Stimulated activated CD4-positive, alpha-beta T cell treated with anti-CD3 and anti-CD28 coated beads, Interleukin-1b, Interleukin-23, amount 100 ng/mL, for 24 hours (primary cell): ENCODE measurements at regions not wholly inside any gene's neighbourhood (a gene's known extent, or its start where the extent isn't known, plus 50 kb on each side); places are given as distances from the start of the nearest gene placed in this dataset.
"Not testable (repeated sequence)": the region's sequence is repeated elsewhere in the genome, so short reads cannot be mapped to it uniquely, and the experiment has no call there.

Source experiments
- DNase-seq, 4 experiments: peaks; one replicate each; pipeline ENCODE4 v3.0.0-alpha.2; 2020; ENCODE audit warnings: low read depth in 4 of 4, low spot score in 1 of 4

DNA sequence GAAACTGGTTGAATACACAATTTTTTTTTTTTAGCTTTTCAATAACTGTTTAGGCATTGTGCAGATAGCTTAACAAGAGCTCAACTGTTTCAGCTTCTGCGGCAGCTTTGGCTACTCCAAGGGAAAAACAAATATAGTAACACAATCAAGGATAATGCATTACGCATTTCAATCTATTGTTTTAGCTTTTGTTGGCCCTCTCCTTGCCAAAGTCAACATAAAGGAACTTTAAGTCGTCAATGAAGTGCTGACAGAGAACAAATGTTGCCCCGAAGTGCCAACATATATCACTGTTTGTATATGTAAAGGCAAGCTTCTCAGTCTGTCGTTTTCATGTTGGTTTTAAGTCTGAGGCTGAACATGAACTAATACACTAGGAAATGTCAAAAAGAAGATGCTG lies 1087.4 kb upstream of the FLRT2 start:
- DNase-seq = no peak

DNA sequence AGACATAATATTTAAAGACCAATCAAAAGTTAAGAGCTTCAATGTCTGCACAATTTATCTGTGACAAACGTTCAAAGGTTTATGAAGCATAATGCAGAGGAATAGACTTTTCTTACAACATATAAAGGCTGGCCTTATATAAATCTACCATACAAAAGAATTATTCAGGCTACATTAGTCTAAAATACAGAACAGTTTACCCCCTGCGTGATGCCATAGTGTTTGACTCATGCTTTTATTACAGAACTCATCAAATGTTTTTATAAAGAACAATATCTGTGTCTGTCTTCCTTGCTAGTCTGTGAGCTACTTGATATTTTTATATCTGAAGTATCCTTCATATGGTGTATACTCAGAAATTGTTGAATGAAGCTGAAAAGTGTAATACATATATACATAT lies 1084.5 kb upstream of the FLRT2 start:
- no peak for DNase-seq

DNA sequence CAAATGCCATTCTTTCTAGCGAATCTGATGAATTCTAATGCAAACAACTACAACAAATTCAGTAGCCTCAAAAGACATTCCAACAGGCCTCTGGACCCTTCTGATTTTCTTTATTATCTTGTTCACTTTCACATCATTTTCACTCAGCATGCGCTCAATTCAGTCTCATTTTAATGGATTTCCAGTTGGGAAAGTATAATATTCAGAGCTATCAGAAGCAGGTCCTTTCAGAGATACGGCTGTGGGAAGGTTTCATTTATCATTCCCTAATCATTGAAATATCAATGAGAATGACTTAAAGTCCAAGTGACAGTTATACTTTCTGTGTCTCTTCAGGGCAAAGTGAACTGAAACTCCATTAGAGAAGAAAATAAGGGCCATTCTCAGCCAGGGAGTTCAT lies 1083.7 kb upstream of the FLRT2 start:
- no peak for DNase-seq

DNA sequence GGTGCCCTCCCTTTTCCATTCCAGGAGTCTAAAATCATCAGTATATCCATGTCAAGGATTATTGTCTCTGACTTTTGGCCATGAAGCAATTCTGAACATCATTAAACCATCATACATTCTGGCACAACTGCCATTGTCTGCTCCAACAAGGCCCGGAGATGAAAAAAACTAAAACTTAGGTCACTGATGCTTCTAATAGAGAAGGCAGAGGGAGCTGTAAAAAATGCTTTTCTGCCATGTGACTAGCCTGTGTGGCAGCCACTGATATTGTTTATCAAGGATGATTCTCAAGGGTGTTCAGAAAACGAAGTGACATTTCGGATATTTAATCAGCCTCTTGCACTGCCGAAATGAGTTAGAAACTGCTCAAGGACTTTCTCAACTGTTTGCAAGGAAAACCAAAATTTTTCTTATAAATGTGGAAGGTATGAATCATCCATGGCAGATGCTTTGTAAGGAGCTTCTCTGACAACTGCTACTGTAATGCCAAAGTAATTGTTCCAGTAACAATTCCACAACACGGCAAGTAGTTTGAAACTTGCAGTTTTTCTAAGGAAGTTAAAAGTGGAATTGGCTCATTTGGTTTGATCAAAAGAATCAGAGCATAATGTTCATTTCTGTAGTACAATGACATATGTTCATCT lies 1076.5 kb upstream of the FLRT2 start:
- DNase-seq = no peak

DNA sequence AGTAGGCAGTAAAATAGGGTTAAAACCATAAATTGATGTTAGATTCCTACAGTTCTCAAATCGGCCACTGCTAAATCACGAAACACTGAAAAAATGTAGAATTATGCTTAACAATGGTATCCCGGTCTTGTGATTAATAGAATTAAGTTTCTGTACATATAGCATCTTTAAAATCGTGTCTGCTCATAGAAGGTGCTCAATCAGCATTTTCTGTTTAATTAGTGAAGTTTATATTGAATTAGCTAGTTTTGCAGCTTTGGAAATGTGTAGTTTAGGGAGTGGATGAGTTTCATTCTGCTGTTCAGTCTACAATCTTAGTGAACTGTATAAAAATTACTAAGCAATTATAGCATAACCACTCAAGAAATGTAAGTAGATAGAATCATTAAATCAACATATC lies 1075.8 kb upstream of the FLRT2 start:
- no peak for DNase-seq

DNA sequence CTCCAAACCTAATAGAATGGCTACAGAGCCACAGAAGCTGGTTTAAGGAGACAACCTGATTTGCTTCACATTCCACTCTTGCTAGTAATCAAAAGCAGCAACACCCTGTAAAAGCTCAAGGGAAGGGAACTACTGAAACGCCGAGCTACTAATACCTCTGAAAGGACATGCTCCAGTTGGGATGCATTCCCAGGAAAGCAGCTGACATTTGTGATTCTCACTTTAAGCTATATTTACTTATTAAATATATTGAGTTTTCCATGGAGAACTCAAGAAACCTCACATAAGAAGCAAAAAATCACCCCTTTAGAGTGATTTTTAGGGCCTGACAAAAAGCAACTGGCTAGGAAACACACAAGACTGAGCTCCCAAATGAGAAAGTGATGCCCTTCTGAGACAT lies 1073.0 kb upstream of the FLRT2 start:
- no peak for DNase-seq

DNA sequence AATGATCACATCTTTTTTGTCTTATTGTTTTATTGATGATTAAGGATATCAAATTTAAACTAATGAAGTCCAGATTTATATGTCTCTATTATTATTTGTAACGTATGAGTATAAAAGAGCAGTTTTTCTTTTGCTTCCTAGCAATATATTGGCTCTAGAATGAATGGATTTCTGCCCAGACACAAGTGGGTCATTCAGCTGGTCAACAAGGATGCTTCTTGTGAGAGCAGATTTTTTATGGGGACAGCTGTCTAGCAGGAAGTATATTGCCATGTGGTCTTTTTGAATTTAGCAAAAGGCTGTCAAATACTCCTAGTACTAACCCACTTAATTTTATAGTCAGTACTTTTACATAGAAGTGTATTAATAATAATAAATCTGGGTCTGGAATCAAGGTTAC lies 1071.1 kb upstream of the FLRT2 start:
- DNase-seq = no peak

DNA sequence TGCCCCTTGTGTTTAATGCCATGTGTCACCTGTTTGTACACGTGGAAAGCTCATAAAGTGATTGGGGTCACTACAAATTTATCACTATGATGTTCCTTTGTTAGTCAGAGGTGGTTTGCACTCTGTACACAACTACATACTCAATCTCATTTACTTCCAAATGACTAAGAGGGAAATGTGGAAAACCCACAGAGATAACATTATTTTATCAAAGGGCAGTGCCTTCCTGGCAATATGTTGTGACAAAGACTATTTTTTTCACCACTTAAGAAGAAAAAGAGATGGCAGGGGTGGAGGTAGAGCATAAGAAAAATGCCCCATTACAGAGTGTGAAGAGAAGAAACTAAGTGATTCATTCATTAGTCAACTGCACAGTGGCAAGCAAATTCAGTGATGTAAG lies 1064.1 kb upstream of the FLRT2 start:
- DNase-seq = no peak

DNA sequence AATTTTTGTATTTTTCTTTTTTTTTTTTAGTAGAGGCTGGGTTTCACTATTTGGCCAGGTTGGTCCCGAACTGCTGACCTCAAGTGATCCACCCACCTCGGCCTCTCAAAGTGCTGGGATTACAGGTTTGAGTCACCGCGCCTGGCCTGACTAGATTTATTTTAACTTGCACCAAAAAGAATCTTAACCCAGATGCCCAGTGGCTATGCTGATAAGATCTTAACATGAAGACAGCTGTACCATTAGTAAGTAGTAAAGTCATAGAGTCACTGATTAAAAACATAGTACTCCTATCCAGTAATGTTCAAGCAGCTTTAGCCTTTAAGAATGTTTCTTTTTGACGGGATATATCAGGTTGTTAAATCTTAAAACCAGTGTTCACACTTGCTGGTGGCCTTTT lies 1061.8 kb upstream of the FLRT2 start:
- no peak for DNase-seq

DNA sequence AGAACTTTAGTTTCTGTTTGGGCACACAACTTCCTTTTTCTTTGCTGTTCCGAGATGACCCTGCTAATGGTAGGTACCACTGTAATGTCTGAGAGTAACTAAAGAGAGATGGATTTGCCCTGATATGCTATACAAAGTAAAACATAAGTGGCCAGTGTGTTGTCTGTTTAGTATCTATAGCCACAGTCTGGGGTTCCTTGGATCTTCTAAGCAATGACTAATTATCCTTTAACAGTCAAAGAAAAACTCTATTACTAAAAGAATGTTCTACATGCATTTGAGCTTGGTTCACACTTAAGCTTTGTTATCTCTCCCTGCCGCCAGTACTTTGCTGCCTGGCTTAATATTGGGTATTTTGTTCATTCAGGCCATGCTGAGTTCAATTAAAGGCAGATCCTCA lies 1051.9 kb upstream of the FLRT2 start:
- DNase-seq = no peak

DNA sequence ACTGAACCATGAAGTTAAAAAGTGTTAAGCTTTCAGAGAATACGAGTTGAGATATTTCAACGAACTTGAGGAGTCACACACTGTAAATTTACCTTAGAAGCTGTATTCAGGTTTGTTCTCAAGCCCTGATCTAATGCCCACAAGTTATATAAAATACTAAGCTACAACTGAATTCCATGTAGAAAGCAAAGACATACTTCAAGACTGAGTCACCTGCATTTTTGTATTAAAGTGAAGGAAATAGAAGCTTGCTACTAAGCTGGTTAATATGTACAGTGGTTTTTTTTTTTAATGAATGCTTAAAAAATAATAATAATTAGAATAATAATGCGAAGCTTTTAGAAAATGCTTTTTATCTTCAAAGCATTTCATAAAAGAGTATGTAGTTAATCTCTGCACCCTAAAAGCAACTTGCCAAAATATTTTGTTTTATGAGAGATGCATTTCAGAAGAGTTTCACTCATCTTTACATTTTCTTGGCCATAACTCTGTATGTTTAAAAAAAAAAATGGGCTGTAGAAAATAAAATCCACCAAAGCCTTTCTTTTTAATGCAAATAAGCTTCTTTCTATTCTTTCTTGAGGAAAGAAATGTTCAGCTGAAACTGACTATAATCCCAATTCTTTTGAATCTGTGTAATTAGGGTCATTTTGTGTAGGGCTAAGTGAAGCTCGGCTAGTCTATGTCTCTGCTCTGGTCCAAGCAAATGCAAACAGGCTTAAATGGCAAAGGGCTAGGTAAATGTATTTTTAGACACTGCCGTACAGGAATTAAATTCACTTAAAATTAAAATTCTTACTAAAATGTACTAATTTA lies 1047.5 kb upstream of the FLRT2 start:
- no peak for DNase-seq

DNA sequence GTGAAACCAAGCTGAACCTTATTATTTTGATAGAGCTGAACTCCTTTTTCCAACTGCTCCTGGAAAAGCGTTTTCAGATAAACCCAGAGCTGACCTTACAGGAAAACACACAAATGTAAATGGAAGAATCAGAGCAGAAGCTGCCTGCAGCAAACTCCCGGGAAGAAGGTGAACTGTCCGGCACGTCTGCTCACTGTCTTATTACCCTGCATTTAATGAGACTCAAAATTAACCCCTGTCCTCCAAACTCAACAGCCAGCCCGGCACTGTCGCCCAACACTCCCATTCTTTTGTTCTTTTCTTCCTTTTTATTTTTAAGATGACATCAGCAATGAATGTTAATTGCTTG lies 1046.9 kb upstream of the FLRT2 start:
- no peak for DNase-seq

DNA sequence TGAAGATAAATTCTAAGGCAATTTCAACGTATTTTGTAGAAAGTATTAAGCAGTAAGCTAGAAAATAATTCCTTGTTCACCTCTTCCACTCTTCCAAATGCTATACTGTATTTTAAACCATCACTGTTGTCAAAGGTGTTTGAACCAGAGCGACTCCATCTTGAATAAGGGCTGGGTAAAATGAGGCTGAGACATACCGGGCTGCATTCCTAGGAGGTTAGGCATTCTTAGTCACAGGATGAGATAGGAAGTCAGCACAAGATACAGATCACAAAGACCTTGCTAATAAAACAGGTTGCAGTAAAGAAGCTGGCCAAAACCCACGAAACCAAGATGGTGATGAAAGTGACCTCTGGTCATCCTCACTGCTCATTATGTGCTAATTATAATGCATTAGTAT lies 1045.7 kb upstream of the FLRT2 start:
- DNase-seq = not testable (repeated sequence)

DNA sequence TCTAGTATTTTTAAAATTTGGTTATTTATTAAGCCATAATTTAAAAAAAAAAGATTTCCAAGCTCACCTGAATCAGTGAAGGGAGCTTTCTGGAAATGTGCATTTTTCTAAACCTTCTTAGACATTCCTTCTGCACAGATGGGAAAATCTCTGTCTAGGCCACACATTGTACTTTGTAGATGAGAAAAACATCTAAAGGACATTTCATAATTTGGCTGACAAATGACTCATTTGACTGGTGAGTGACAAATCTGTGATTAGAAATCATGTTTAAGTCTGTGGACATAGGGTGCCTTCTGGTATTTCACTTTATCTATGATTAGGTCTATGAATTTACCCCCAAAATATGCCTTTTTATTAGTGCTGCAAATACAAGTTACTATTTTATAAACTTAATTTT lies 1044.9 kb upstream of the FLRT2 start:
- DNase-seq = no peak

DNA sequence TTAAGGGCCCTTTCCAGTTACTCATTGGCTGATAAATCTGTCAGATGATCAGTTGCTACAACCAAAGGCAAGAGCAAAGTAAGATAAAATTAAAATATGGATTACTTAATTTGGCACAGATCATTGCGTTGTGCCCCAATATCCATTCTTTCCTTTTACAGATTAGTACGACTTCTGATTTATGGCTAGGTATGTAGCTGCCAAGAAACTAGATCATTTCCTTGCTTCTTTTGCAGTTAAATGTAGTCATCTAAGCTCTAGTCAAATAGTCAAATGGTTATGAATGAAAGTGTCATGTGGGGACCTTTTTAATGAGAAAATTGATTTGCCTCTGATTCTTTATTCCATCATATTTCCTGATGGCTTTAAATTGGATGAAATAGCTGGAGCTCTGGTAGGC lies 1039.9 kb upstream of the FLRT2 start:
- DNase-seq = no peak

DNA sequence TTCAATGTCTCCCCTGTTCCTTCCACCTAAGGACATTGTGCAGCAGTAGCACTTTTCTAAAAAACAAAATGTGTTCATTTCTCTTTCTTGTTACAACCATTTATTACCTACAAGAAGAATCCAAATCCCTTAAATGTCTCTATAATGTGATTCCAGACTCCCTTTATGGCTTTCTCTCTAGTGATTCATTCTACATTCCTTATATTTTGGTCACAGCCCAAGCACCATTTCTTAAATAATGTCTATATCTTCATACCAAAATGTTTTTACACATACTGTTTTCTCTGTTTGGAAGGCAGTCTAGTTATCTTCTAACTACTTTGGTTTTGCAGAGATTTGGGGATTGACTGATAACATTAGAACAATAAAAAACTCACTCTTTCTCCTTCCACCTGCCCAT lies 1037.3 kb upstream of the FLRT2 start:
- DNase-seq = no peak

DNA sequence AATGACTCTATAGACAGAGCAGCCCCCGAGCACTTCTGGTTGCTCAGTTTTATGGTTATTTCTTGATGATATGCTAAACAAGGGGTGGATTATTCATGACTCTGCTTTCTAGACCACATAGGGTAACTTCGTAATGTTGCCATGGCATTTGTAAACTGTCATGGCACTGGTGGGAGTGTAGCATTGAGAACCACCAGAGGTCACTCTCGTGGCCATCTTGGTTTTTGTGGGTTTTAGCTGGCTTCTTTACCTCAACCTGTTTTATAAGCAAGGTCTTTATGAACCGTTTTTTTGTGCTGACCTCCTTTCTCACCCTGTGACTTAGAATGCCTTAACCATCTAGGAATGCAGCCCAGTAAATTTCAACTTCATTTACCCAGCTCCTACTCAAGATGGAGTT lies 1036.2 kb upstream of the FLRT2 start:
- DNase-seq = no peak

DNA sequence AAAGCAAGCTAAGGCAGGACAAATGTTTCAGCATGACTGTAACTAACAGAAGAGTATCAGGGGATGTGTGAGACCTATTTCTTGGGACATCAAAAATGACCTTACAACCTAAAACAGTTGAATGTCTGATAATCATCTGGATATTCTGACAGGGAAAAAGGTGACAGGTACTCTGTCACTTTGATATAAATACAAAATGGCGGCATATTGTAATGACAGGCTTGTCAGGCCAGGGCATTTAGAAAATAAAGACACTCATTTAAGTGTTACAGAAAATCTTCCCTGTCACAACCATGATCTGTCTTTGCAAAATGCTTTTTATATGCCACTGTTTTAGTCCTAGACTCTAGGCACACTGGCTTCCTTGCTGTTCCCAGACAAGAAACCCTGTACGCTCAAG lies 1033.3 kb upstream of the FLRT2 start:
- no peak for DNase-seq

DNA sequence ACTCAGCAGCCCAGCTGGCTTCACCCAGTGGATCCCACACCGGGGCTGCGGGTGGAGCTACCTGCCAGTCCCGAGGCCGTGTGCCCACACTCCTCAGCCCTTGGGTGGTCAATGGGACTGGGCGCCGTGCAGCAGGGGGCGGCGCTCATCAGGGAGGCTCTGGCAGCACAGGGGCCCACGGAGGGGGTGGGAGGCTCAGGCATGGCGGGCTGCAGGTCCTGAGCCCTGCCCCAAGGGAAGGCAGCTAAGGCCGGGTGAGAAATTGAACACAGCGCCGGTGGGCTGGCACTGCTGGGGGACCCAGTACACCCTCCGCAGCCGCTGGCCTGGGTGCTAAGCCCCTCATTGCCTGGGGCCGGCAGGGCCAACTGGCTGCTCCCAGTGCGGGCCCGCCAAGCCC lies 1017.1 kb upstream of the FLRT2 start:
- not testable (repeated sequence) for DNase-seq

DNA sequence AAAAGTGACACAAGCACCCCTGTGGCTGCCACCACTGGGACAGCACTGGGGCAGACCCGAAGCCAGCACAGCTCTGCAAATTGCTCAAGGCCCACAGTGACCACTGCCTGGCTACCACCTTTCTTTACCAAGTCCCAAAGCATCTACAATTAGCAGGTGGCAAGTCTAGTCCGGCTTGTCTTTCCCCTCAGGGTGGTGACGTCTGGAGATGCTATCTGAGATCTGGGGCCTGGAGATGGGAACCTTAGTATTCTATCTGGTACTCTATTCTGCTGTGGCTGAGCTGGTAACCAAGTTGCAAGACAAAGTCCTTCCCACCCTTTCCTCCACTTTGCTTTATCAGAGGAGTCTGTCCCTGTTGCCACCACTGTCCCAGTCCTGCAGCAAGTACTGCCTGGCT lies 1010.1 kb upstream of the FLRT2 start:
- DNase-seq = no peak

DNA sequence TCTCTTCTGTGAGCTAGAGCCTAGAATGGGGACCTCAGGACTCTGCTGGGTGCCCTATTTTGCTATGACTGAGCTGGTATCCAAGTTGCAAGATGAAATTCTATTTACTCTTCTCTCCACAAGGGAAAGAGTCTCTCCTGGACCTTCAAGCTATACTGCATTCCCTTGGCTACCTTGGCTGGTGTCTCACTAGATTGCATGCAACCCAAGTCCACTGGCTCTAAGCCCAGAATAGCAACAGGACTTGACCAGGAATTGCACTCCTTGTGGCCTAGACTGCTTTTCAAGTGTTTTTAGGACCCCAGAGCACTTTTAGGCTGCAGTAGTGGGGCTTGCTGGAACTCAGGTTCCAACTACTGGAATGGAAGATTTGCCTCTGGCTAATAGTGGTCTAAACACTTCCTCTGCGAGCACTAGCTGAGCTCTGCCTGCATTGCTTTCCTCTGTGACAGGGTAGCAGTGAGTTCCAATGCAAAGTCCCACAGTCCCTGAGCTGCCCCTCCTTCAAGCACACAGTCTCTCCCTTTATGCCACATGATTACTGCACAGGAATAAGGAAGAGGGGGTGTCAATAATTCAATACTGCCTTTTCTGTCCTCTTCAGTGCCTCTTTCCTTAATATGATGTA lies 1009.1 kb upstream of the FLRT2 start:
- no peak for DNase-seq

DNA sequence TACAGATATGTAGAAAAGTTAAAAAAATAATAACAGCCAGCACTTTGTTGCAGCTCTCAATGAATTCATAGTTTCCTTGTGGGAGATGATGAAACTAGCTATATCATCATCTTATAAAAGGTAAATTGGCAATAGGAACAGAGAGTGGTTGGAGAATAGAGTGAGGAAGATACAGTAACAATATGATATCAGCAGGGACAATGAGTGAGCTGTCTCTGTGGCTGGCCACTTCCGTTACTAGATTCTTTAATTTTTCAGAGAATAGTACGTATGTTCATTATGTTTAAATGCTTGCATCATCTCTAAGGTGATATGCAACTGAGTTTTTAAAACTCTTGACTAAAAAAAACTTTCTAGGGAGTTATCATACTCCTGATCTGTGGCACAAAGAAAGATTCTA lies 1006.2 kb upstream of the FLRT2 start:
- no peak for DNase-seq

DNA sequence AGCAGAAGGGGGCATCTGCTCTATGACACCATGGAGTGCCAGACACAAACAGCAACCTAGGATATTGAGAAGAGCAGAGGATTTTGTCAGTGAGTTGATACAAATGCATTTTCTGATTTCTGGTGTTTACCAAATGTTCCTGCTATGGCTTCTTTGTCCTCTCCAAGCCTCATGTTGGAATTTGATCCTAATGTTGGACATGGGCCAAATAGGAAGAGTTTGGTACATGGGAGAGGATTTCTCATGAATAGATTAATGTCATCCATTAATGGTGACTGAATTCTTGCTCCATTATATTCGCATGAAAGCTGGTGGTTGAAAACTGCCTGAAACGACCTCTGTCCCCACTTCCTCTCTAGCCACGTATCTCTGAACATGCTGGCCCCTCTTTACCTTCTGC lies 1002.2 kb upstream of the FLRT2 start:
- DNase-seq = no peak
